ENCODE measurements at regions not wholly inside any gene's neighbourhood (a gene's known extent, or its start where the extent isn't known, plus 50 kb on each side); places are given as distances from the start of the nearest gene placed in this dataset.

DNA sequence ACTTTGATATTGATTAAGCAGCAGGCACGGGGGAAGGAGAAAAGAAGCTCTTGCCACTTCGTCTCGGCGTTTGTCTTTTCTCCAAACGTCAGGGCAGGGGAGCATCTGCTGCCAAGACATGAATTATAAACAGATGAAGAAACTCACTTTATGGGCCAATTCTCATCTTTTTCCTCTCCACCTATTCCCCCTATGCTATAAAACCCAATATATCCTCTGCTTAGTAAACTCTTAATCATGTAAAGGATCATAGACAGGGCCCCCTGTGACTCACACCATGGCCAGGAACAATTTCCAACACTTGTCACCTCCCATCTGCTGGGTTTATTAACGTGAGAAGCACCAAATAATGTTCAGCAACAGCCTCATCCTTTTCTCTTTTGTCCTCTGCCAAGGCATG lies 1092.1 kb upstream of the TMEM132C start:
- DNase-seq (ENCODE audit: low read depth), result peak; percentile 14

DNA sequence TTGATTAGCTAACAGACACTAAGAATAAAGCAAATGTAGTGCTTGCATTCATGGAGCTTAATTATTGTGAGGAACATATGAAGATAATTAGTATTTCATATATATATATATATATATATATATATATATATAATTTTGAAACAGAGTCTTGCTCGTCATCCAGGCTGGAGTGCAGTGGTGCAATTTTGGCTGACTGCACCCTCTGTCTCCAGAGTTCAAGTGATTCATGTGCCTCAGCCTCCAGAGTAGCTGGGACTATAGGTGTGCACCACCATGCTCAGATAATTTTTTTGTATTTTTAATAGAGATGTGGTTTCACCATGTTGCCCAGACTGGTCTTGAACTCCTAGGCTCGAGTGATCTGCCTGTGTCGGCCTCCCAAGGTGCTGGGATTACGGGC lies 1091.6 kb upstream of the TMEM132C start:
- no peak for DNase-seq (ENCODE audit: low read depth)

DNA sequence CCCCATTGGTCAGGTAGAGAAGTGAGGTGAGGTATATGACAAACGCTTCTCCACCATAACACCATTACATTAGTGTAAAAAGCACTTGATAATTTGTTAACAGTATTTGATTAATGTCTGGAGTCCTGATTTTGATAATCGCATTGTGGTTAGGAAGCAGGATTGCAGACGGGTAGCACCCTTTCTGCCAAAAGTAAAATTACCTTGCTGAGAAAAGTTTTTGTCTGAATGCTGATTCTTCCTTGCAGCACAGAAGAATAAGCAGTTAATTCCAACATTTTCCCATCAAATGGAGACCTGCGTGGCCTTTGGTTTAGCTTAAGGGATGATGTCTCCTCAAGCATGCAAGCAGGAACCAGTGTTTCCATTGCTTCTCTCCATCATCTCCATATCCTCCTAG lies 1090.2 kb upstream of the TMEM132C start:
- no peak for DNase-seq (ENCODE audit: low read depth)

DNA sequence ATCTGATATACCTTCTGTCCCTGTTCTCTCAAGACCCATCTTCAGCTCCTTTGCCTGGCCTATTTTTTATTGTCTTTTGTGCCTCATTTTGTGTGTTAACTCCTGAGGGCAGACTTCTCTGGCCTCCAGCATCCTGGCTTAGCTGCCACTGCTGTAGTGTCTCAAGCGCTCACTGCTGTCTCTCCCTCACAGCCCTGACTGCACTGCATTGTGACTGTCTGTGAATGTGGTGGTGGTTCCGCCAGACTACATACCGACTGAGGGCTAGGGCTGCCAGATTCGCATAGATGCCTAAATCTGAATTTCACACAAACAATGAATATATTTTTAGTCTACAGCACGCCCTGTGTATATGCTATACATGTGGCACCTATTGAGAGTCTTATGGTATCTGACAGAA lies 1088.9 kb upstream of the TMEM132C start:
- no peak for DNase-seq (ENCODE audit: low read depth)

DNA sequence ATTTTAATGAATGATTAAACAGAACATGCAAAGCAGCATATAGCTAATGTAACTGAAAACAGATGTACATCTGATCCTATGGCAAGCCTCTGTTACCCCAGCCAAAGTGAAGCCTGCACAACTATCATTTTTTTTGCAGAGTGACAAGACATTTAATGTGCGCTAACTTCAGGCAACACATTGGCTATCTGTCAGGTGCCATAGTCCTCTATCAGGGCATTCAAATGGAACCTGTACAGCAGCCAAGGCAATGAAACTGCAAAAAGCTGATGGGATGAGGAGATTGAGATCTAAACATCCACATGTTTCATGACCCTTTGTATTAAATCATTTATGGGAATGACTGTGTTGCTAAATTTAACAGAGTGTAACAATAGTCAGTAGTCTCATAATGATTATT lies 1088.5 kb upstream of the TMEM132C start:
- no peak for DNase-seq (ENCODE audit: low read depth)

DNA sequence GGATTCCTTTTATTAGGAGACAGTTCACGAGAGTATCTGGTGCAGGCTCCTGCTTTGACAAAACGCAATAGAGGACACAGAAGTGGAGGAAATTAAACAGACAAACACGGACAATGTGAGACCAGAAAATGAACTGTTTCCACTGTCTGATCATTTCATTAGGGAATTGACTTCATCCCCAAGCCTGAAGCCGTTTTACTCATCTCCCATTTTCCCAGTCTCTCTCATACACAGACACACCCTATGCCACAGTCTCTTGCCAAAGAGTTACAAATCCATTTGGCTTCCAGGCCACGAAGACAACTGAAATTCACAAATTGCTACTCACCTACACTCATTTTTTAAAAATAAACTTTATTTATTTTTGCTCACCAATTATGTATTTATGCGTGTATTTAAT lies 1087.8 kb upstream of the TMEM132C start:
- DNase-seq (ENCODE audit: low read depth), result no peak

DNA sequence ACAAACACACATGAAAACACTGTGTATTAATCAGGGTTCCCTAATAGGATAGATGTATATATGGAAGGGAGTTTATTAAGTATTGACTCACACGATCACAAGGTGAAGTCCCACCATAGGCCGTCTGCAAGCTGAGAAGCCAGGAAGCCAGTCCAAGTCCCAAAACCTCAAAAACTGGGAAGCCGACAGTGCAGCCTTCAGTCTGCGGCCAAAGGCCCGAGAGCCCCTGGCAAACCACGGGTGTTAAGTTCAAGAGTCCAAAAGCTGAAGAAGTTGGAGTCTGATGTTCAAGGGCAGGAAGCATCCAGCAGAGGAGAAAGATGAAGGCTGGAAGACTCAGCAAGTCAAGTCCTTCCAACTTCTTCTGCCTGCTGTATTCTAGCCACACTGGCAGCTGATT lies 1085.0 kb upstream of the TMEM132C start:
- DNase-seq (ENCODE audit: low read depth), result no peak

DNA sequence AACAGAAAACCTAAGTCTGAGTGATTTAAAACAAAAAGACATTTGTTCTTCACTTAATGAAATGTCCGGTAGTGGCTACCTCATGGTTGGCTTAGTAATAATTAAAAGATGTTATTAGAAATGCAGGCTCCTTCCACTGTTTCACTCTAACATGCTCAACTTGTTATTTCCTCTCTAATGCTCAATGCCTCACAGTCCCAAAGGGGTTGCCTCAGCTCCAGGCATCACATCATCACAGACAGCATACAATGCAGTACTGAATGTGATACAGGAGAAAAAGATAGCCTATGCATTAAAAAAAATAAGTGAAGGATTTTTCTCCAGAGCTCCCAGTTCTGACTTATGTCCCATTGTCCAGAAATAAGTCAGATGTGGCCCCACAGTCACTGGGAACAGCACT lies 1077.0 kb upstream of the TMEM132C start:
- no peak for DNase-seq (ENCODE audit: low read depth)

DNA sequence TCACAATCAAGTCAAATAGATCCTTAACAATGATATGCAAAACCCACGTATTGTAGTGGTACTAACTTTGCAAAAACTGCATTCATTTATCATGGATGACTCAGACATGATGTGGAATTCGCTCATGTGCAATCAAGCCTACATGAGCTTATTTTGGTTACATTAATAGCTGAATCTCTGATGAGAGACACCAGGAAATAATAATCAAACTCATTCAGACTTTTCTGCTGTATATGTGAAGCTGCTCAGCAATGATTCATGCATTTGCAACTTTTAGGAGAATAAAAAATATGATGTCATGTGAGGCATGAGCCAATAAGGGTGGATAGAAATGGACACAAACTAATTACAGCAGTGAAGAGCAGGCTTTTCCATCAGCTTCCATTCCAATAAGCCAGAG lies 1075.8 kb upstream of the TMEM132C start:
- peak; percentile 53 for DNase-seq (ENCODE audit: low read depth)

DNA sequence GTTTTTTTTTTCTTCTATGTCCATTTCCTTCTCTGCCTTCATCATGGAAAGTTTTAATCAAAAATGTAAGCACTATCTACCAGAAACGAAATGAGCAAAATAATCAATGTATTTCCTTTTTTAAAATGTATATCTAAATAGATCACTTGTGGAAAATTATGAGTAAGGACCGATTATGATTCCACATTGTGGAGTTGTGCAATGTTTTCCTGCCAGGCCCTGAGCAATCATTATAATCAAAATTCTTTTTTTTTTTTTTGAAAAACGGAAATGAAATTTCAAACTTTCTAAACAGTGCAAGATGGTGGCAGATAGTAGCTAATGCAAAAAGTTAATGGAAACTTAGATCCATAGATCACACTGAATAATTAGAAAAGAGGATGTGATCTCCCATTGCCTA lies 1074.6 kb upstream of the TMEM132C start:
- DNase-seq (ENCODE audit: low read depth), result no peak

DNA sequence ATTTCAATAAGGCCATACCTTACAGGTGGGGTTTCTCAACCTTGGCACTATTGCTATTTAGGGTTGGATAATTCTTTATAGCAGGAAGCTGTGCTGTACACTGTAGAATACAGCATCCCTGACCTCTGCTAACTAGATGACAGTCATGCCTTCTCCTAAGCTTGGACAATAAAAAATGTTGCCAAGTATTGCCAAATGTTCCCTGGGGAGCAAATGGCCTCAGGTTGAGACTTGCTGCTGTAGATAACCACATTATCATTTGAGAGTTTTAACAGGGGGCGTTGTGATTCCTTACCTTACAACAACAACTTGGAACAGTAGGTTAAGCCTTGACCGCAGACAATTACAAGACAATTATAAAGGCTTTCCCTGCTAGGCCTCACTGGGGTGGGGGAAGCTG lies 1073.6 kb upstream of the TMEM132C start:
- no peak for DNase-seq (ENCODE audit: low read depth)

DNA sequence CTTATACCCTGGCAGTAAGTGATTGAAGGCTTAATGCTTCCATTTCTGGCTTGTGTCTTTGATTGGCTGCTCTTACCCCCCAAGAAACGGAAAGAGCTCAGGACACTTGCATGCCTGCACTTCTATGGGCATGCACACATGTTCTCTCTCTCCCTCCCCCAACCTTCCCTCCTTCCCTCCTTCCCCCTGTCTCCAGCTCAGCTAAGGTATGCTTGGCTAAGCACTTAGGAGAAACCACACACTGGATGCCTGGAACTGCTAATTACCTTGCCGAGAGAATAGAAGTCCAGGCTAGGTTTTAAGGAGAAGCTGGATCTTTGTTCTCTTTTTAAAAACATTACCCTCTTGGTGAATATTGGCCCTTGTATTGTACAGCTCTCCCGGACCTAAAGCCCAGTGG lies 1072.8 kb upstream of the TMEM132C start:
- no peak for DNase-seq (ENCODE audit: low read depth)

DNA sequence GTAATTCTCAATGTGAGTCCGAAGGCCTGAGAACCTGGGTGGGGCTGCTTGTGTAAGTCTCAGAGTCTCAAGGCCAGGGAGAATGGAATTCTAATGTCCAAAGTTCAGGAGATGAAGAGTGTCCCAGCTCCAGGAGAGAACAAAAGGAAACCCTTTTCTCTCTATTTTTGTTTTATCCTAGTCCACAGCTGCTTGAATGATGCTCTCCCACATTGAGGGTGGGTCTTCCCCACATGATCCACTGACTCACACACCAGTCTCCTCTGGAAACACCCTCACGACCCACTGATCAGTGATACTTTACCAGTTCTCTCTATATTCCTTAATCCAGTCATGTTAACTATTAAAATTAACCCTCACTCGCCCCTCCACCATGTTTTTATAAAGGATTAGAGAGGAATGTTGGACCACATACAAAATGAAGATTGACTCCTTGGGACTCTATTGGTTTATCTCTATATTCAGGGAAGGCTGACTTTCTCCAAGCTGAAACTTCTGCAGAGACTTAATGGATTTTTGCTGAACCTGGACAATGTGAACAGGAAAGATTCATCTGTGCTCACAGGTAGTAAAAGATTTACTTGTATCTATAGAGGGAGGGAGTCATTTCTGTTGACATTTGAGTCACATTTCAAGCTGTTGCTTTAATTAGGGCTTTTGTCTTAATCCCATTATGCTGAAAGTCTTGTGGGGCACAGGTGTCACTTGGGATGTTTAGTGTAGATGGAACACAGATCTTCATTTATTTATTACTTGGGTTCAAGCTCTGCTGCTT lies 1061.0 kb upstream of the TMEM132C start:
- DNase-seq (ENCODE audit: low read depth), result no peak

DNA sequence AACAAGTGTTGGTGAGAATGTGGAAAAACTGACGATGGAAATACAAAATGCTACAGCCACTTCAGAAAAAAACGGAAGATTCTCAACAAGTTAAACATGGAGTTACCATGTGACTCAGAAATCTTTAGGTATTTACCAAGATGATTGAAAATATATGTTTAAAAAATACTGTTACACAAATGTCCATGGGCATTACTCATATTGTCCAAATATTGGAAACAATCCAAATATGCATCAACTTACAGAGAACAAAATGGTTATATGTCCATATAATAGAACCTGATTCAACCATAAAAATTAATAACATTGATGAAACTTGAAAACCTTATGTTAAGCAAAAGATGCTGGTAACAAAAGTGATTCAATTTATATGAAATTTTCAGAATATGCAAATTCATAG lies 1057.7 kb upstream of the TMEM132C start:
- no peak for DNase-seq (ENCODE audit: low read depth)

DNA sequence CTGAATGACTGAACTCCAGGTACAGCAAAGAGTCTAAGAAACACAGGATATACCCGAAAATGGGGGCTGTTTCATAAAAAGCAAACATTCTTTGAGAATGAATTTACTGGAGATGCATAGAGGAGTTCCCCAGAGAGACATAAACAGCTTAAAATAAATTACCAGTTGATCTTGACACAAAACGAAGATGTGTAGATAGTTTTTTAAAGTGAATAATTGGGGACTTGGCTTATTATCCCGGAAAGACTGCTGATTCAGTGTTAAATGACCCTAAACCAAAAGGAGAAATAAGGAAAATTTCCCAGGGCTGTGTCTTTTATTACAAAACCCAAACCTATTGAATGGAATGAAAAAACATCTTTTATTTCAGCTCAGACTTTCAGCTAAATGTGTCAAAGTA lies 1052.8 kb upstream of the TMEM132C start:
- DNase-seq (ENCODE audit: low read depth), result no peak

DNA sequence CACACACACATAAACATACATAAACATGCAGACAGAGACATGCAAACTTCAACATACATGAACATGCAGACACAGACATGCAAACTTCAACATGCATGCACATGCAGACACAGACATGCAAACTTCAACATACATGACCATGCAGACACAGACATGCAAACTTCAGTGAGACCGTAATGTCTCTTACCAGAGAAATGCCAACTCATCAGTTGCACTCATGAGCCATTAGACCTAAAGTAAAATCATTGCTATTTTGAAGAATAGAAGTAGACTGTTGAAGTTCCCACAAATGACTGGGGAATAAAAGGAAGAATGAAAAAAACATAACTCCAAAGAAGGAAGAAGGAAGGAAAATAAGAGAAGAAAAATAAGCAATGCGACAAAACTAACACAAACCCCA lies 1044.0 kb upstream of the TMEM132C start:
- DNase-seq (ENCODE audit: low read depth), result no peak

DNA sequence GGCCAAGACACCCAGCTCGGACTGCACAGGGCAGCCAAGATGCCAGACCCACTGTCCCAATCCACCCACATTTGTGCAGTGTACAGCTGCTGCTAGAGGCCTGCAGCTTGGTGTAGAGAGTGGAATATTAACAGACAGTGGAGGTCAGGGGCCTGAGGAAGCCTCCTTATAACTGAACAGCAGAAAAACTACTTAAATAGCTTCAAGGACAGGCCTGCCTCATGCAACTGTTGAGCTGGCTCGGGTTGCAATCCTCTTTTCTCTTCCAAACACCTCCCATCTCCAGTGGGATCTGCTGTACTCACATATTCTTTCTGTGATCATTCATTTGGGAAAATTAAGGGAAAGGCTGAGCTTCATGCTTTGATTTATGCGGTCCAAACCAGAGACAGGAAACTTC lies 1043.2 kb upstream of the TMEM132C start:
- DNase-seq (ENCODE audit: low read depth), result no peak

DNA sequence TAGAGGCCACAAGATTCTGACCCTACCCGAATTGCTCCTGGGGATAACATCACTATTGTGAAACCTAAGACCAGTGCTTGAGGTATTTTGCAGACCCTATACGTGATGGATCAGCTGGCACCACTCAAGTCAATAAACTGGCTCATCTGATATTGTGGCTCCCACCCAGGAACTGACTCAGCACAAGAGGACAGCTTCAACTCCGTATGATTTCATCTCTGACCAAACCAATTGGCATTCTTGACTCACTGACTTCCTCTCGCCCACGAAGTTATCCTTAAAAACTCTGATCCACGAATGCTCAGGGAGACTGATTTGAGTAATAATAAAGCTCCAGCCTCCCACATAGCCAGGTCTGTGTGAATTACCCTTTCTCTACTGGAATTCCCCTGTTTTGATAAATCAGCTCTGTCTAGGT lies 1036.1 kb upstream of the TMEM132C start:
- peak; percentile 97 for DNase-seq (ENCODE audit: low read depth)

DNA sequence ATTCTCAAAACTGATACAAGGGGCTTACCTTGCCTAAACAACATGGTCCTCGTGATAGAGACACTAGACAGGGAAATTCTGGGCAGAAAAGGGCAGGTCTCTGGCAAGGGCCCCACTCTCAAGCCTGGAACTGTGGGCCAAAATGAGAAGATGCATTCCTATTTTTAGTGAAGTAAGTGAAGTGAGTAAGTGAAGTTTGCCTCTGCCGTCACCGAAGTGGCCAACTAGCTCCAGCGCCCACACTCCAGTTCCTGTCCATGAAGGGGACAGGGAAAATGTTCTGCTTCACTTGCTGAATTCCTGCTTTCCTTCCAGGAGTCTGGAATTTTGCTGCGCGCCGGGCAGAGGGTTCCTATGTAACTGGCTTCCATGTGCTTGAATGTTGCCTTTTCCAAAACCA lies 1035.6 kb upstream of the TMEM132C start:
- DNase-seq (ENCODE audit: low read depth), result no peak

DNA sequence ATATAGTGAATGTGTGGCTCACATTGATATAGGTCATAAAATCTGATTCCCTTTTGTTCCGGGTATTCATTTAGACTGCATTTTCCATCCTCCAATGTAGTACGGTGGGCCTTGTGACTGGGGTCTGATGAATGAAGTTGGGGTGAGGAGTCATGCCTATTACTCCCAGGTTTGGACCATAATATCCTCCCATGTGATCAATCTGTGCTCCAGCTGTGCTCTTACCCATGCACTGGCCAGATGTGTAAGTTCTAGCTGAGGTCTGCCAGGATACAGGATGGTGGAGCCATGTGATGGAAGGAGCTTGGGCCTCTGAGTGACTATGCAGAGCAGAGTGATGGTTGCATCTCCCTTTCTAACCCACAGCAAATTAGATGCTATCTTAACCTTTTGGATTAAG lies 1034.0 kb upstream of the TMEM132C start:
- no peak for DNase-seq (ENCODE audit: low read depth)

DNA sequence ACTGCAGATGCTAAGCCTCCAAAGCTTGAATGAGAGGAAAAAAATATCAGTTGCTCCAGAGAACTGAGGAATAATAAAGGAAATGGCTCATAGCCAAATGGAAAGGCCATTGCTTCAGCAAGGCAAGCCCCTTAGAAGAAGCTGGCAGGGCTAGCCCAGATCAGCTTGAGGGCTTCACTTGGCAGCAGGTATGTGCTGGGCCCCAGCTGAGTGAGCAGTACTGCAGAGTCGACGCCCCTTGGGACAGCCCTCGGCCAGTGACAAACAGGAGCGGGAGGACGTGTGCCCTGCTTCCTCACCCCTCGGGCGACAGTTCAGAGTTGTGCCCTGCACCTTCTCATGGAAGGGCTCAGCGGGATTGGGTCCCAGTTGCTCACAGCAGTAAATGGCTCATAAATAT lies 1031.2 kb upstream of the TMEM132C start:
- DNase-seq (ENCODE audit: low read depth), result no peak

DNA sequence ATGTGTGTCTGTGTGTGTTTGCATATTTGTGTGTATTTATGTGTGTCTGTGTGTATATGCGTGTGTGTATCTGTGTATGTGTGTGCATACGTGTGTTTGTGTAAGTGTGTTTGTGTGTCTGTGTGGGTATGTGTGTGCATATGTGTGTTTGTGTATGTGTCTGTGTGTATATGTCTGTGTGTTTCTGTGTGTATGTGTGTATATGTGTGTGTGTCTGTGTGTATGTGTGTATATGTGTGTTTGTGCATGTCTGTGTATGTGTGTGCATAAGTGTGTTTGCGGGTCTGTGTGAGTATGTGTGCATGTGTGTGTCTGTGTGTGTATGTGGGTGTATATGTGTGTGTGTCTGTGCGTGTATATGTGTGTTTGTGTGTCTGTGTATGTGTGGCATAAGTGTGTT lies 1030.5 kb upstream of the TMEM132C start:
- DNase-seq (ENCODE audit: low read depth), result no peak

DNA sequence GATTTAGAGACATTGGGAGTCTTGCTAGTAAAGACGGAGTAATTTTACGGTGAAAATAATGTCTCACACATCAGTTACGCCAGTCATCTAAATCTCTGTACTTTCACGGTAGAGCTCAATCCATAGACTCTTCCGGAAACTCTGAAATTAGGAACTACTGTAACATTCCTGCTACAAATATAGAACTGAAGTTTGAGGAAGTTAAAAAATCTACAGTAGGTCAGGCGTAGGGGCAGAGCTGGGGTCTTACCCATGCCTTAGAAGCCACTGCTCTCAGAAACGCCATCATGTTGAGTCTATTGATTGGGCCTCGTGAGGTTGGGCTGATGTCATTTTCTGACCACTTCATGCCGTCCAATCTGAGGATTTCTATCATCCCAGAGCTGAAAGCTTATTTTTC lies 1029.8 kb upstream of the TMEM132C start:
- no peak for DNase-seq (ENCODE audit: low read depth)

DNA sequence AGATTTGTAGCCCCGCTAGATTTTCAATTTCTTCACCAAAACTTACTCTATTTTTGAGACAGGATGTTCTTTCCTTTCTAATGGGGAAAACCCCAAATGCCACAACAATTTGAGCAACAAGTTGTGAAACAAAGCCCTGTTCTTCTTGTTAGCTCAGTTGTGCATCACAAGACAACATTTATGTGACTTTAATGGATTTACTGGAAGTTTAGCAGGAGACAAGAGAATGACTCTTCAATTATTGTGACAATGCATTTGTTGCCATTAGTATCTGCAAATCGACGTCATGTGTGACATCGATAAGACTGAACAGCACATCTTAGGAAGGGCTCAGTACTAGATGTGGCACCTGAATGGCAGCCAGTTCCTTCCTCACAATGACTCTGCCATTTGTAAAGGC lies 1028.9 kb upstream of the TMEM132C start:
- no peak for DNase-seq (ENCODE audit: low read depth)

All from HT1080 (cell line).